K562 (cell line): ENCODE measurements at regions not wholly inside any gene's neighbourhood (a gene's known extent, or its start where the extent isn't known, plus 50 kb on each side); places are given as distances from the start of the nearest gene placed in this dataset.

Experiments used
- CEBPB ChIP-seq: fragments of 450-650 bp; IDR thresholded peaks from 2 replicates; pipeline ENCODE4 v1.6.1; 2016; ENCODE audit warnings: missing genetic modification characterization, missing compliant biosample characterization
- ETS1 ChIP-seq: conservative IDR thresholded peaks from 2 replicates; pipeline ENCODE4 v1.6.1; 2011; ENCODE audit warnings: low read depth, mild to moderate bottlenecking, low read length; ENCODE audit not compliant: control insufficient read depth
- HNRNPH1 ChIP-seq: fragments of 200-400 bp; formaldehyde crosslinking; optimal IDR thresholded peaks from 2 replicates; pipeline ENCODE3; 2017; ENCODE audit warnings: low read depth, mild to moderate bottlenecking, low read length, moderate library complexity
- NBN ChIP-seq: fragments of 450-650 bp; IDR thresholded peaks from 2 replicates; pipeline ENCODE4 v1.6.1; 2016; ENCODE audit warnings: low read depth, mild to moderate bottlenecking
- NFATC3 ChIP-seq: fragments of 450-650 bp; IDR thresholded peaks from 2 replicates; pipeline ENCODE4 v1.6.1; 2017; ENCODE audit warnings: mild to moderate bottlenecking
- POLR2A ChIP-seq: fragments of 450-650 bp; conservative IDR thresholded peaks from 2 replicates; pipeline ENCODE4 v1.6.1; 2016
- SIN3A ChIP-seq, 2 experiments: fragments of 150-350 bp in 1 of 2; IDR thresholded peaks; 2 replicates each; pipeline ENCODE4 v1.6.1; 2011 to 2016; ENCODE audit warnings: borderline replicate concordance in 2 of 2, low read depth in 2 of 2, low read length in 2 of 2, mild to moderate bottlenecking in 2 of 2, moderate library complexity in 2 of 2; ENCODE audit not compliant: control insufficient read depth in 1 of 2
- SREBF2 ChIP-seq: sonication (generic); formaldehyde crosslinking; IDR thresholded peaks from 2 replicates; pipeline ENCODE4 v1.4.0; 2020; ENCODE audit warnings: mild to moderate bottlenecking, missing genetic modification reagents
- TARDBP ChIP-seq: fragments of 450-650 bp; IDR thresholded peaks from 2 replicates; pipeline ENCODE4 v1.6.1; 2016
- TF ChIP-seq, protein P1 (sequence below): sonication (generic); formaldehyde crosslinking; IDR thresholded peaks from 2 replicates; pipeline ENCODE4 v1.8.1; 2023; ENCODE audit warnings: mild to moderate bottlenecking, missing genetic modification reagents

GRCh38 chr1:185672719-185673360, 61.4 kb upstream of the HMCN1 start:
- TF ChIP-seq ETS1 (no peak), HNRNPH1 (no peak), POLR2A (no peak), SREBF2 (CRISPR knock-in tag) (no peak), TARDBP (no peak), NFATC3 (no peak), SIN3A (IDR thresholded peaks at IDR 0.05; ENCODE audit: borderline replicate concordance in 2 of 2, control insufficient read depth in 1 of 2, low read depth in 2 of 2, low read length in 2 of 2) (no peak), CEBPB (tag) (no peak), NBN (no peak)
- TF ChIP-seq, protein P1, sequence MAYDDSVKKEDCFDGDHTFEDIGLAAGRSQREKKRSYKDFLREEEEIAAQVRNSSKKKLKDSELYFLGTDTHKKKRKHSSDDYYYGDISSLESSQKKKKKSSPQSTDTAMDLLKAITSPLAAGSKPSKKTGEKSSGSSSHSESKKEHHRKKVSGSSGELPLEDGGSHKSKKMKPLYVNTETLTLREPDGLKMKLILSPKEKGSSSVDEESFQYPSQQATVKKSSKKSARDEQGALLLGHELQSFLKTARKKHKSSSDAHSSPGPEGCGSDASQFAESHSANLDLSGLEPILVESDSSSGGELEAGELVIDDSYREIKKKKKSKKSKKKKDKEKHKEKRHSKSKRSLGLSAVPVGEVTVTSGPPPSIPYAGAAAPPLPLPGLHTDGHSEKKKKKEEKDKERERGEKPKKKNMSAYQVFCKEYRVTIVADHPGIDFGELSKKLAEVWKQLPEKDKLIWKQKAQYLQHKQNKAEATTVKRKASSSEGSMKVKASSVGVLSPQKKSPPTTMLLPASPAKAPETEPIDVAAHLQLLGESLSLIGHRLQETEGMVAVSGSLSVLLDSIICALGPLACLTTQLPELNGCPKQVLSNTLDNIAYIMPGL (CRISPR knock-in tag): no peak
